ENCODE measurements at regions not wholly inside any gene's neighbourhood (a gene's known extent, or its start where the extent isn't known, plus 50 kb on each side); places are given as distances from the start of the nearest gene placed in this dataset.
A peak's percentile ranks its signal among the peaks of the same experiment; 100 is the strongest.
"Not testable (repeated sequence)": the region's sequence is repeated elsewhere in the genome, so short reads cannot be mapped to it uniquely, and the experiment has no call there.

GRCh38 chr2:64737547-64737946, 83.8 kb upstream of the SERTAD2 start:
- ATAC-seq (ENCODE audit: poor library complexity) = no peak
- no peak for DNase-seq
- intact Hi-C loops (cut with DNase I) = no loop called here

DNA sequence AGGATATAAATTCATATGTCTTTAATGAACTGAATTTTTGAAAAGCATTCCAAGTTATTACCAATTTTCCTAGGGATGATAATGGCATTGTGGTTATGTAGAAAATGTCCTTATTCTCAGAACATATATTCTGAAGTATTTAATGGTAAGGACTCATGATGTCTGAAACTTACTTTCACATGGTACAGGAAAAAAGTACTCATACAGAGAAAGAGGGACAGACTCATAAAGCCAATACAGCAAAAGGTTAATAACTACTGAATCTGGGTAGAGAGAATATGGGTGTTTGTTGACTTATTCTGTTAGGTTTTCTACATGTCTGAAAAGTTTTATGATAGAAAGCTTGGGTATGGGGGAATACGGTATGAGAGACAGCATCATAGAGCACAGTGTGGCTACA, 84.3 kb upstream of the SERTAD2 start:
- no peak for DNase-seq
- intact Hi-C loops (cut with DNase I) = no loop called here
- ATAC-seq (ENCODE audit: poor library complexity) = no peak

DNA sequence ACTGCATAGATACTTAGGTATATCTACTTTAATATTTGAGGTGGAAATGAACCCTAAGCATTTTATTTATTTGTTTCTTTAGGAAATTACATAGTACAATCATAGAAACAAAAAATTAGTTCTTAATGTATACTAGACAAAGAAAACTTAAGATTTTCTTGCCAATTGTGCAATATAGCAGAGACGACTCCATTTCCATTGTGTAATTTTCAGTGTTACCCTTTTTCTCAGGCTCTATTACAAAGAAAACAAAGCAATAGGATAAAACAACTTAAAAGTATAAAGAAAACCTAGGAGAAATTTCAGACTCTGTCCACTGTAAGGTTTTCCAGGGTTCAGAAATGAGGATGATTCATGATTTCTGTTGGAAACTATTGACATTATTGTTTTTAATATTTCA, 89.0 kb upstream of the SERTAD2 start:
- intact Hi-C loops (cut with DNase I) = no loop called here
- DNase-seq (no peak), ATAC-seq (ENCODE audit: poor library complexity) (no peak)

DNA sequence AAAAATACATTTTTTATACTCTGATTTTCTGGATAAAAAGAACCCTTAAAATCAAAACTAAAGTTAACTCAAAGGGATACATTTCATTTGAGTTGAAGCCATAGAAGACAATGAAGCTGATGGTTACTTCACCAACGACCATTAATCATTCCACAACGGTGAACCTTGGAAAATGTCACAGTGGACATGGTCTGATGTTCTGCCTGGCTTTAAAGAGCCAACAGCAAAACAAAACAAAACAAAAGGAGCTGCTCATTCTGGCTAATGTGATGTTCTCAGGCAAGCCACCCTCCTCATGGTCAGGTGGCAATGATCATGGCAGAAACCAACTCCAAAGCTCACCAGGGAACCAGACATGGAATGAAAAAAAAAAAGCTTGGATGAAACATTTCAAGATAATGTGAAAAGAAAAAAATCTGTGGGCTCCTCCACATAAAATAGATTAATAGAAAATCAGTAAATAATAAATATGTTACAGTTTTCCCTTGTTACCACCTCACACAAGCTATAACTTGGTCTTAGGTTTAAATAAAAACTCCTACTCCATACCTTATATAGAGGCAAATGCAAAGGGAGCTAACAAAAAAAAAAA, 90.1 kb upstream of the SERTAD2 start:
- ATAC-seq (ENCODE audit: poor library complexity) = no peak
- intact Hi-C loops (cut with DNase I) = no loop called here

DNA sequence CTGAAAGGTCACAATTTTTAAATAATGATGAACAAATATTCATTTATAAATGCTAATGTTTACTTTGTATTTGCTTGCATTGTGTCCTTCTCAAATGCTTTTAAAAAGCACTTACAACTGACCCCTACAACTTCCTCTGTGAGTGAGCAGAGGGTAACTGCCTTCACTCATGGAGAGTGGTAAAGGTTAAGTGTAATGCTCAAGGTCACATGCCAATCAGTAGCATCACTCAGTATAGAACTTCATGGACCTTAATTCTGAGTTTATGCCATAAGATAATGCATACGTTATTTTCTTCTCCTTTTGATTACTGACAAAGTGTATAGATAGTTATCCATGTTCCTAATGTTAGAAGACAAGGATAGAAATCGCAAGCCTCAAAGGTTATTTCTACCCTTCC, 91.8 kb upstream of the SERTAD2 start:
- intact Hi-C loops (cut with DNase I) = no loop called here

More for the DNA sequence above, 90.1 kb upstream of the SERTAD2 start:
- no peak for DNase-seq

GRCh38 chr2:64747690-64748091, 94.0 kb upstream of the SERTAD2 start:
- intact Hi-C loops (cut with DNase I); ATAC-seq (ENCODE audit: poor library complexity); DNase-seq: not testable (repeated sequence)

More for the DNA sequence above, 91.8 kb upstream of the SERTAD2 start:
- DNase-seq = no peak
- ATAC-seq (ENCODE audit: poor library complexity) = no peak

DNA sequence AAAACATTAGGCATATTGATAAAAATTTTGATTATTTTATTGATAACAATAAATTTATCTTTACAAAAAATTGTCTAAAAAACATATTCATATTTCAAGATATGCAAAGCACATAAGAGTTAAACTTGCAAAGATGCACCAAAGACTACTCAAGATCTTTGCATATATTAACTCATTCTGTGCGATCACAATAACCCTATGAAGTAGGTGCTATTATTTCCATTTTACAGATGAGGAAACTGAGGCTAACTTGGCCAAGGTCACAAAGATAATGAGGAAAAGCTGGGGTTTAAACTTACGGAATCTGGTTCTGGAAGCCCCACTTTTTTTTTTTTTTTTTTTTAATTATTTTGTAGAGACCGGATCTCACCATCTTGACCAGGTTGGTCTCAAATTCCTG, 94.4 kb upstream of the SERTAD2 start:
- intact Hi-C loops (cut with DNase I) = no loop called here
- no peak for DNase-seq
- ATAC-seq (ENCODE audit: poor library complexity) = no peak

DNA sequence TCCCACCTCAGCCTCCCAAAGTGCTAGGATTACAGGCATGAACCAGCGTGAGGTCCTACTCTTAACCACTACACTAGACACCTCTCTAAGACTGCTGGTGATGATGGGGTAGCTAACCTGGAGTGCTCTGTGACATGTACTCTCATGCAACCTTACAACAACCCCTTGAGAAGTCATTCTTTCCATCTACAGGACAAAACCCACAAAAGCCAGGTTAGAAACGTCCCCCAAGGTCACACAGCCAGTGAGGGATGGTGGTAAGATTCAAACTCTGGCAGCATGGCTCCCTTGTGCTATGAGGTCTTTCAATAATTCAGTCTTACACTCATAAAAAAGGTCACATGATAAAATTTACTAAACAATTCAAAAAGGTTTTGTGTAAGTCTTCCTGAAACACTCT, 94.8 kb upstream of the SERTAD2 start:
- DNase-seq (no peak), ATAC-seq (ENCODE audit: poor library complexity) (no peak)
- intact Hi-C loops (cut with DNase I) = no loop called here

DNA sequence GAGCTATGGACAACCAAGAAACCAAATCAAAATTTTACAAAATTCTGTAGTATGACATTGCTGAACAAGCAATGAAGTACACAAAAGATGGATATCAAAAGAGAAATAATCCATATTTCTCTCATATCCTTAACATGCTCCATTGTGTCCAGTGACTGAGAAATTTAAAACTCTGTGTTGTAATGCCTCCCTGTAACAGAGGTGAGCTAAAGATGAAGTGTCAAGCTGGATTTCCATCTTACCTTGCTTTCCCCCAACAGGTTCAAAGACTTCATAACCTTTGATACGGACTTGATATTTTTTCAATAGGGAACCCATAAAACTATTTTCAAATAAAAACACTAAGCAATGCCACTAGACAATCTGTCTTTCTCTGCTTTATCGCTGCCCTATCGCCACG, 95.7 kb upstream of the SERTAD2 start:
- no peak for DNase-seq
- intact Hi-C loops (cut with DNase I) = no loop called here
- no peak for ATAC-seq (ENCODE audit: poor library complexity)

DNA sequence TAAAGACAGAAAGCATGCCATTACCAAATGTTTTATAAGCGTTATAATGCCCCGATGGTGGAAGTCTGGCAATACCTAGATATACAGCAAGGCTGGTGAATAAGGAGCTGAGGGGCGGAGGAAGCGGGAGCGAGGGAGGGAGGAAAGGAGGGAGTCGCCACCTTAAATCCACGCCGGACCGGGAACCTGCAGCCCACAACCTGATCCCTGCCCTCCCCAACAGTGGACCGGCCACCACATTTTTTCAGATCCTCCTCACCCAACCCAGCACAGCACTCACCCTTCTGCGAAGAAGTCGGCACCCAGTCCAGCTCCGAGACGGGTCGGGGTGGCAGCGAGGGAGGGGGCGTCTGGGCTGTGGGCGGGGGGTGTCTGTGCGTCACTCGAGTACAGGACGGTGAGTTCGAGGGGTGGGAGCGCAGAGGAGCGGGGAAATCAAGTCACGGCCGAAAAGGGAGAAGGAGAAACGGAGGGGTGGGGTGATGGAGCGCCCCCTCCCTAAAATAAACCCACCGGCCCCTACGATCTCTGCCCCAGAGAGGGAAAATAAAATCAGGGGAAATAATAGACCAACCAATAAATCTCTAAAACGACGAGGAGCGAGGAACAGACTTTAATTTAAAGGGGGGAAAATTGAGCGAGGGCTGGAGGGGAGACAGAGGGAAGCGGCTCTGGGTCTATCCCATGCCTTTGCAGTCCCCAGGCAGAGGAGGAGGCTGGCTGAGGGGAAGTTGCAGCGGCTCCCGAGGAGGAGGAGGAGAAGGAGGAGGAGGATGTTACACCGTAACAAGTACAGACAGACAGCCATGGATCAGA, 96.5 kb upstream of the SERTAD2 start:
- peak; percentile 59 for DNase-seq
- ATAC-seq (ENCODE audit: poor library complexity) = peak; percentile 2
- intact Hi-C loops (cut with DNase I) = loop anchor here (5.0 kb wide), 2 partner anchors 98 to 107 kb away; partner anchors contain the start of gene SERTAD2

- DNase-seq (peak; percentile 99), ATAC-seq (ENCODE audit: poor library complexity) (peak; percentile 89)
- intact Hi-C loops (cut with DNase I) = loop anchor here (1.0 to 5.0 kb wide), 3 partner anchors 16 to 106 kb away; partner anchors contain the start of gene SERTAD2
Observed at GRCh38 chr2:64750817-64751285, 97.1 kb upstream of the SERTAD2 start.

DNA sequence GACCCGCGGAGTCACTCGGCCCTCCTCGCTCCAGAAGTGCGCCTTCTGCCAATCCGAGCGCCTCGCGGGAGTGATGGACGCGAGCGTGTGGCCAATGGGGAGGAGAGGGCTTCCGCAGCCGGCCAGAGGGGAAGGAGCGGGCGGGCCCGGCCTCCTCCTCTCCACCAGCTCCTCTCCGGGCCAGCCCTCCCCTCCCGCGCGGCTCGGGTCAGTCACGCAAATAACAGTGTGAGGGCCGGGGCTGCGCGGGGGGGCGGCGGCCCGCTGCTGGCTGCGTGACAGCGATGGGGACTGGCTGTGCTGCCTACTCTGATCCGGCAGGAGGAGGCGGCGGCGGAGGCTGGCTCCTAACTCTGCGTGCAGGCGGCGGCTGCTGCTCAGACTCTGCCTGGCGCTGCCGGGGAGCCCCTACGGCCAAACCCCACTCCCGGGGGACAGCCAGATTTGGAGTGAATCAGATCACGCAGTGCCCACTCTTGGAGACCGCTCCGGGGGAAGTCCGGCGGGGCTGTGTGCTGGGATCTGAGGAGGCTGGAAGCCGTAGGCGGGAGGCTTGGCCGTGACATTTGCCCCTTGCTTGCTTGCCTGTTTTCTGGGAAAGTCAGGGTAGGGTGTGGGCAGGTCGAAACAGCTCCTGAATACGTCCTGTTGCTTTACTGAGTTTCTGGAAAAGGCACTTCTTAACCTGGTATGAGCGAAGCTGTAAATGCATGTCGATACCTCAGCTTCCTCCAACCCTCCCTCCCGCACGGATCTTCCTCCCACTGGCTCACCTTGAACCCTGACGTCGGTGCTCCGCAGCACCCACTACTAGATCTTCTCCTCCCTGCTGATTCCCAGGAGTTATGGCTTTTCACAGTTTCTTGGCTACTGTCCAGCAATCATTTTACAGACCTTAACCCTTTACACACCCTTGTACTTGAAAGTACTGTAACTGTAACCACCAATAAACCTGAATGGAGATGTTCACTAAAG, 97.9 kb upstream of the SERTAD2 start:
- ATAC-seq (ENCODE audit: poor library complexity) = peak; percentile 94
- peak; percentile 100 for DNase-seq
- intact Hi-C loops (cut with DNase I) = loop anchor here (1.0 to 5.0 kb wide), 3 partner anchors 16 to 106 kb away; partner anchors contain the start of gene SERTAD2

DNA sequence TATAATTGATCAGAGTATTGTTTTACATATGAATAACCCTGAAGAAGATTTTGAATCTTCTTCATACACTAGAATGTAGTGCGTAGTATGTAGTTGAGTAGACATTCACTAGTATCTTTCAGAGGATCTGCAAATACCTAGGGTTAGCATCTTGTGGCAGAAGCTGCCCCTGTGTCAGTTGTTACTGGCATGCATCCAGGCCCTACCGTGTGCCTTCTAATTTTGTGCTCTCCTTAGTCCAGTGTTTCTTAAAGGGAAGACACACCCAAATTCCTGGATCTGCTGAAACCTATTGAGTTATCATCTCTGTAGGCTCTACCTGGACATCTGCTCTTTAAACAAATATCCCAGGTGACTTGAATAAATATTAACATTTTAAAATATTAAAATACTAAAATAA, 99.7 kb upstream of the SERTAD2 start:
- no peak for DNase-seq
- ATAC-seq (ENCODE audit: poor library complexity) = no peak
- intact Hi-C loops (cut with DNase I) = loop anchor here (5.0 kb wide), 2 partner anchors 101 to 104 kb away; partner anchors contain the start of gene SERTAD2

- no peak for DNase-seq
- ATAC-seq (ENCODE audit: poor library complexity) = no peak
- intact Hi-C loops (cut with DNase I) = loop anchor here (5.0 kb wide), 2 partner anchors 102 to 103 kb away; partner anchors contain the start of gene SERTAD2
Observed at GRCh38 chr2:64754570-64754969, 100.9 kb upstream of the SERTAD2 start.

- intact Hi-C loops (cut with DNase I) = no loop called here
- ATAC-seq (ENCODE audit: poor library complexity) = no peak
- DNase-seq = no peak
Observed at GRCh38 chr2:64757126-64757525, 103.4 kb upstream of the SERTAD2 start.

GRCh38 chr2:64760128-64760527, 106.4 kb upstream of the SERTAD2 start:
- intact Hi-C loops (cut with DNase I) = no loop called here
- ATAC-seq (ENCODE audit: poor library complexity) (no peak), DNase-seq (no peak)

DNA sequence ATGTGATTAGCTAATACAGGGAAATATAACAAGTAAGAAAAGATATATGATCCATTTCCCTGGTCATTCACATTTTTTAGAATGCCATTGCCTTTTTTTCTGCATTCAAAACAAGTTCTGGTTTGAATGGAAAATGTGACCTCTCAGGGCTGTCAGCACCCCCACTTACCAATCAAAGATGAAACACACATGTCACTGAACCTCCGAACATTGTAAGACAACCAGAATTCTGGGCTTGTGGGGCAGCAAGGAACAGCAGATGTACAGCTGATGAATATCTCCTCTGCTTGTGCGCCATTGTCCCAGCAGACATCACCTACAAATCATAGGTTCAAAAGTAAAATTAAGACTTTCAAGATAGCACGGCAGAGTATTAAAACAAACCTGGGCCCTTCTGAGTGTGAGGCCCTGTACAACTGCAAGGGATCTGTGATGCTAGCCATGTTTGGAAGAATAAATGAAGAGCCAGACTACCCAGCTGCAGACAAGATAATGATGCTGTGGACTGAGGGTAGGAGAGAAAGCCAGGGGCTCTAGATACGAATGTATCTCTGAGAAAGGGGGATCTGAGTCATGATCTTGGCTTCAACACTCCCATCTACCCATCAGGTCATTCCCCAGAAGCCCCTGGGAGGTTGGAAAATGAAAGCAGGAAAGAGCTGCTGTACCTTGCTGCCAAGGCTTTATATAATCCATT, 108.7 kb upstream of the SERTAD2 start:
- no peak for DNase-seq
- no peak for ATAC-seq (ENCODE audit: poor library complexity)
- intact Hi-C loops (cut with DNase I) = no loop called here

- DNase-seq = no peak
- intact Hi-C loops (cut with DNase I) = no loop called here
- ATAC-seq (ENCODE audit: poor library complexity) = no peak
Observed at GRCh38 chr2:64763126-64763525, 109.4 kb upstream of the SERTAD2 start.

Data from Right ventricle myocardium superior (tissue), 1 donor.